ENCODE measurements at regions not wholly inside any gene's neighbourhood (a gene's known extent, or its start where the extent isn't known, plus 50 kb on each side); places are given as distances from the start of the nearest gene placed in this dataset.

- peak; percentile 94 for DNase-seq (ENCODE audit: low spot score)
Measured at GRCh38 chr5:73374520-73375190, 73.9 kb downstream of the FOXD1 start.

GRCh38 chr5:73373814-73374510 is 74.6 kb downstream of the FOXD1 start:
- DNase-seq (ENCODE audit: low spot score): no peak

DNA sequence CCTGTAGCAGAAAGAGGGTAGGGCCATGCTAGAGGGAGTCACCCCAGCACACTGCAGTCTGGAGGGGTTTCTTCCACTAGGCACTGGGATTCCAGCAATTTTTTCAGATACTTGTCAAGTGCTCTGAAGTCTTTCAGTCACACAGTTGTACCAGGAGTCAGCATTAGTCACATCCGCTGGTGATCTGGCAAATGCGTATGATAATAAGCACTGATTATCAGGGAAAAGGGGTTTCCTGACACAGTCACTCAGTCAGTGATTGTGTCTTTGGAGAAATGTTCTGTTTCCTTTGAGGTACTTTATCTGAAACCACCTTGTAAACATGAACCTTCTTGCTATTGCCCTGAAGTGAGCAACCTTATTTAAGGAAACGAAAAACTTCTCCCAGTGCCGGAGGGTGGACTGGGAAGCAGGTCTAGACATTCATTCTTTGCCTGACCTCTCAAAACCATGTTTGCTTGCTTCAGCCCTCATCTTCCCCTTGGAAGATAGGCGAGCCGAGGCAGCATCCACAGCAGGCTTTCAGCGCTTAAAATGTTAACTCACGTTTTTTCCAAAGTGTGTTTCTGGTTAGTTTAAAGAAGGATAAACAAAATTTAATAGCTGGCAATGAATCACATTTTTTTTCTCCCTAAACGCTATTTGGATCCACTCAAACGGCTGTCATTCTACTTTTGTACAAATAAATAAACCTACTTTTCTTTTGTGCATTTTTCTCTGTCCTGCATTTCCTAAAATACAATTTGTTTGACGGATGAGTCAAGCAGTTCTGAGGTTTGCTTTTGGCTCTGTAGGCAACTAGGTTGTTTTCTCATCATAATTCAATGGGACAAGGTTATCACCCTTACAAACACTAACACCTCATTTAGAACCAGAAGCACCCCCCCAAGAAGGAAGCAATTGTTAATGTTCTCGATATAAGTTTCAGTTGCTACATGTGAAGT is 77.7 kb downstream of the FOXD1 start:
- DNase-seq (ENCODE audit: low spot score): peak; percentile 100

DNA sequence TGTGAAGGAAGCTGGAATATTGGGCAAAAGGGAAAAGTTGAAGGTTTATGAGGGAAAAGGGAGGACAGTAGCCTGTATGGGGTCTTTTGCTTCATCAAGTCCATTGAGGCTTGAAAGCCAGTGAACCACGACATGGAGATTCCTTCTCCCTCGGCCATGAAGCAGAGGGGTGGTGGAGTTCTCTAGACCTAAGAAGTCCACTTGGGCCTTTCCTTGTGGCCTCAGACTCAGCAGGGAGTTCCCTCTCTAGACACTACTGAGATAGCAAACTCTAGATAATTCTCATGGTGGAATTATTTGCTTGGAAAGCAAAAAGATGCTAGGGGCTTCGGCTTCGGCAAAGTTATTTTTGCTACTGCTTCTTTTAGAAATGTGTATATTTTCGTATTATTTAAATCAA is 78.5 kb downstream of the FOXD1 start:
- no peak for DNase-seq (ENCODE audit: low spot score)

GRCh38 chr5:73369278-73369677 is 79.3 kb downstream of the FOXD1 start:
- DNase-seq (ENCODE audit: low spot score): no peak

DNA sequence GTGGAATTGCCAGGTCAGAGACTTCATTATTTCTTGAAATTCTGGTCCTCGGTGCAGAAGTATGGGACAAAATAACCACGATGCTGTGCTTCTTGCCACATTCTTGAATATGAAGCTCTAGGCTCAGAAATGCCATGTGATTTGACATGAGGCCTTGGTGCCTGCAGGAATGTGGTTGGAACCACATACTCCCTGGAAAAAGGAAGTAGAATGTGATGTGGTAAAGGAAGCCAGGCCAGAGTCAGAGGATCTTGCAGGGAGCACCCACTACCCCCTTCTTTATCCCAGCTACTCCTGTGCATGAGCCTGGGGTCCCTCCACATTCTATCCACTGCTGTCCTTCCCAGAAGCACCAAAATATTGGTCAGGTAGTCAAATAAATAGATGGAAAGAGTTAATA is 80.9 kb downstream of the FOXD1 start:
- no peak for DNase-seq (ENCODE audit: low spot score)

GRCh38 chr5:73365990-73366667 is 82.4 kb downstream of the FOXD1 start:
- no peak for DNase-seq (ENCODE audit: low spot score)

DNA sequence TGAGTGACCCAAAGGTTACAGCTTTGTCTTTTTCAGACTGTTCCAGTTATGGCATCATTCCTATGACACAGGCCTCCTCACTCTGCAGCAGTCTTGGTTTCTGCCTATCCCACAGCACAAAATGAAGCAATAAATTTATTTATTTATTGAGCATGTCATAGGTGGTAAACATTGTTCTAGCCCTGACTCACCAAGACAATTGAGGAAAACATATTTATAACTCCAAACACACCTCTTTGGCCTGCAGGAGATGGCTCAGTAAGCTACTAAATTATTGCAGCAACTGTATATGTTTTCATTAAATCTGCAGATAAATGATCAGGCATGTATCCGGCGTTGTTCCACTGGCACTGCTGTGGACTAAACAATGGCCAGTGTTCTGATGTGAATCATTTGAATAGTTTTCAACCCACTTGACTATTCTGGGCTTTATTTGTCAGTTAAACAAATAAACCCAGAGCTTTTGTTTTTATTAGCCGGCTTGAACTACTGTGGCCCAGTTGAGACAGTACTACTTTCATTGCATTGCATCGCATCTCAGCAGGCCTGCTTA is 83.2 kb downstream of the FOXD1 start:
- no peak for DNase-seq (ENCODE audit: low spot score)

- DNase-seq (ENCODE audit: low spot score): no peak
Measured at GRCh38 chr5:73363911-73364730, 84.5 kb downstream of the FOXD1 start.

GRCh38 chr5:73359395-73359794 is 89.2 kb downstream of the FOXD1 start:
- DNase-seq (ENCODE audit: low spot score): no peak

- no peak for DNase-seq (ENCODE audit: low spot score)
Measured at GRCh38 chr5:73358366-73358765, 90.2 kb downstream of the FOXD1 start.

- no peak for DNase-seq (ENCODE audit: low spot score)
Measured at GRCh38 chr5:73357576-73357975, 91.0 kb downstream of the FOXD1 start.

- DNase-seq (ENCODE audit: low spot score): no peak
Measured at GRCh38 chr5:73355108-73355507, 93.5 kb downstream of the FOXD1 start.

GRCh38 chr5:73354406-73354805 is 94.2 kb downstream of the FOXD1 start:
- no peak for DNase-seq (ENCODE audit: low spot score)

DNA sequence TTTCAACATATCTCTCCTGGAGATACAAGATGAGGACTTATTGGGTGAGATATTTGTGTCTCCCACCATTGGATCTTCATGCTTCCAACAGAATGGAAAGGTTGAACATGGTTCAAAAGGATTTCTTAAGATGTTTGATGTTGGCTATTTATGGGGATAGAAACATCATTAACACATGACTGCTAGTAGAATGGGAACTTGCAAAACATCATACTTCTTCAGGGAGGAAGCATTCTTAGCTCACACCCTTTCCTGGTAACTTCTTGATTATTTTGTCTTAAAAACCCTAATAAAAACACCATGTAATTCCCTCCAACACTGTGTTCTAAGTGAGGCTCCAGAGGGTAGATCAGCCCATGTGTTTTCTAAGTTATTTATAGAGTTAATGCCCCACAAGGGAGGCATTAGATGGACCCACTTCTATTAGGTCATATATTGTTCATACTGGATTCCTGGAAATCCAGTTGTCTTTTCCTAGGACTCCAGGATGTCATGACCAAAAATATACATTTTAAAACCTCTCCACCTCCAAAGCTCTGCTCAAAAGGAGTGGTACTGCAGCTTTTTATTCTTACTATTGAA is 95.8 kb downstream of the FOXD1 start:
- DNase-seq (ENCODE audit: low spot score): no peak

DNA sequence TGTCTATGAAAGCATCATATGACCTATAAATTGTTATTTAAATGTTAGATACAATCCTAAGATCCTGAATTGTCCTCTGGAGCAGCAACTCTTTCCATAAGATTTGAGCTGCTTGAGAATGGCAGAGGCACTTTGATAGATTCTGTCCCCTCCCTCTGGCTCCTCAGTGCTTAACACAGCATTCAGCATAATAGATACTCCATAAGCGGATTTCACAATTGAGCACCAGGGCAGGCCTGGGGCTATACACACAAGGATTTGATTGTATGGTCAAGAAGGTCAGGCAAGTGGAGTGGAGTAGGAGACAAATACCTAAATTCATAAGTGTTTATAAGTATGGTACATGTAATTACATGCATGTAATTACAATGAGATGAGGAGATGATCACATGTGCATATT is 96.3 kb downstream of the FOXD1 start:
- no peak for DNase-seq (ENCODE audit: low spot score)

DNA sequence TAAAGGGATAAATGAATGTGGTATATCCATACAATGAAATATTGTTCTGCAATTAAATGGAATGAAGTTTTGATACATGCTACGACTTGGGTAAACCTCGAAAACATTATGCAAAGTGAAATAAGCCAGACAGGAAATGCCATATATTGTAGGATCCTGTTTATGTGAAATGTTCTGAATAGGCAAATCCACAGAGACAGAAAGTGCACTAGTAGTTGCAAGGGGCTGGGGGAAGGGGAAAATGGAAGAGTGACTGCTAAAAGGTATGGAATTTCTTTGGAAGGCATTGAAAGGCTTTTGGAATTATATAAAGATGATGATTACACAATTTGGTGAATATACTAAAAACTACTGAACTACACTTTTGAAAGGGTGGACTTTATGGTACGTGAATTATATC is 97.0 kb downstream of the FOXD1 start:
- DNase-seq (ENCODE audit: low spot score): no peak

GRCh38 chr5:73346878-73347408 is 101.6 kb downstream of the FOXD1 start:
- no peak for DNase-seq (ENCODE audit: low spot score)

DNA sequence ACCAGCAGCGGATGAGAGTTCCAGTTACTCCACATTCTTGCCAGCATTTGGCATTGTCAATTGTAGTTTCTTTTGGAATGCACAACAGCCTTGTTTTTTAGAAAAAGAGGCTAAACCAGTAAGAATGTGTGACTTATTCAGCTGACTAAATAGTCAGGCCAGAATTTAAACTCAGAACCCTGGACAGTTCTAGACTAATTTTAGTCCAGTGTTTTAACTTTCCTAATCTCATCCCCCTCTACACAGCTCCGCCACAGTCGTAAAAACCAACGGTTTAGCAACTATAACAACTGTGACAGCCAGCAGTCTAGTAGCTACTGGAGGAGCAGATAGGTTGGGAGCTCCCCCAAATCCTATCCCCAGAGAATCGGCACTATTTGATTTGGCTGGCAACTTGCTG is 103.7 kb downstream of the FOXD1 start:
- no peak for DNase-seq (ENCODE audit: low spot score)

DNA sequence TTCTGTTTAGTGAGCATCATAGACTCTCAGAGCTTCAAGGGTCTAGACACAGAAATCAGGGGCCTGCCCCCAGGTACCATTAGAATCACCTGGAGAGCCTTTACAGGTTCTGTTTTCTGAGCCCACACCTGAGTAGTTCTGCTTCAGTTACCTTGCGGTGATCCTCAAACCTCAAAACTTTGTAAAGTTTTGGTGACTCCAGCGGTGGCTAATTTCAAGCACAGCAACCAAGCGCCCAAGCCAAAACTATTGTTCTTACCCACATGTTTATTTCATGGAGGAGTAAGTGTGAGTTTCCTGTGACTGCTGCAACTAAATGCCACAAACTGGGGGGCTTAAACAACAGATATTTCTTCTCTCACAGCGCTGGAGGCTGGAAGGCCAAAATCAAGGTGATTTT is 108.9 kb downstream of the FOXD1 start:
- DNase-seq (ENCODE audit: low spot score): no peak

All from RKO (cell line).